ENCODE measurements at regions not wholly inside any gene's neighbourhood (a gene's known extent, or its start where the extent isn't known, plus 50 kb on each side); places are given as distances from the start of the nearest gene placed in this dataset.
"Not testable (repeated sequence)": the region's sequence is repeated elsewhere in the genome, so short reads cannot be mapped to it uniquely, and the experiment has no call there.

DNA sequence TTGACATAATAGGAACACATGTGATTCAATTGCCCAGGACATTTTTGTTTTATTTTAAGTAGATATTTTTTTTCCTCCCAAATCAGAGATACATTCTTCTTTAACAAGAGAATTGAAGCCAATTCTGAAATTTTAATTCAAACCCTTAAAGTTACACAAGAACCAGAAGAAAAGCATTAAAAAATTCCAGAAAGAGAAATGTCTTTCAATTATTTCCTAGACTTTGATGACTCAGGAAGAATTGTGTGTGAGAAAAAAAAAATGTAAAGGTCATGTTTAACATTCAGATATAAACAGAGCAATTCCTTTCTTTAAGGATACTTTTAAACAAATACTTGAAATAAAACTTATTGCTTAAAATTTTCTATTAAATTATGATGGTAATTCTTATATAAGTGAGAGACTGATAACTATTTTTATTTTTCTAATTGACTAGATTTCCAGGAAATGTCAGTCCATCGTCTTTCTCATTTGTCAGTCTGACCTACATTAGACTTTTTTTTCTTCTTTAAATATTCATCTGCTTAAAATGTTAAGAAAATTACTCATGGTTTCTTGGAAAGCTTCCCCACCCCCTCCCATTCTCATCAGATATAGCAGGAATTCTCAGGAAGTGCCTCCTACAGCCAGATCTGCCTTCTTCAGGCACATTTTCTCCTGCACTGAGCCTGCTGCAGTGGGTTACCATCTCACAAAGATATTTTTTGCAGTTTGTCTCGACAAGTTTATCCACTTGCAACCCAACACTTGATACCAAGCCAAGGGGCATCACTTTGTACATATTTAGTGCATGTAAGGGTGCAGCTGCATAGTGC lies 261.8 kb upstream of the CBLB start:
- TF ChIP-seq, protein P1, sequence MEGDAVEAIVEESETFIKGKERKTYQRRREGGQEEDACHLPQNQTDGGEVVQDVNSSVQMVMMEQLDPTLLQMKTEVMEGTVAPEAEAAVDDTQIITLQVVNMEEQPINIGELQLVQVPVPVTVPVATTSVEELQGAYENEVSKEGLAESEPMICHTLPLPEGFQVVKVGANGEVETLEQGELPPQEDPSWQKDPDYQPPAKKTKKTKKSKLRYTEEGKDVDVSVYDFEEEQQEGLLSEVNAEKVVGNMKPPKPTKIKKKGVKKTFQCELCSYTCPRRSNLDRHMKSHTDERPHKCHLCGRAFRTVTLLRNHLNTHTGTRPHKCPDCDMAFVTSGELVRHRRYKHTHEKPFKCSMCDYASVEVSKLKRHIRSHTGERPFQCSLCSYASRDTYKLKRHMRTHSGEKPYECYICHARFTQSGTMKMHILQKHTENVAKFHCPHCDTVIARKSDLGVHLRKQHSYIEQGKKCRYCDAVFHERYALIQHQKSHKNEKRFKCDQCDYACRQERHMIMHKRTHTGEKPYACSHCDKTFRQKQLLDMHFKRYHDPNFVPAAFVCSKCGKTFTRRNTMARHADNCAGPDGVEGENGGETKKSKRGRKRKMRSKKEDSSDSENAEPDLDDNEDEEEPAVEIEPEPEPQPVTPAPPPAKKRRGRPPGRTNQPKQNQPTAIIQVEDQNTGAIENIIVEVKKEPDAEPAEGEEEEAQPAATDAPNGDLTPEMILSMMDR (IDR thresholded peaks at IDR 0.05; ENCODE audit: low read depth, low read length): no peak
- peak; percentile 52 for DNase-seq (ENCODE audit: extremely low read depth, low read depth)

DNA sequence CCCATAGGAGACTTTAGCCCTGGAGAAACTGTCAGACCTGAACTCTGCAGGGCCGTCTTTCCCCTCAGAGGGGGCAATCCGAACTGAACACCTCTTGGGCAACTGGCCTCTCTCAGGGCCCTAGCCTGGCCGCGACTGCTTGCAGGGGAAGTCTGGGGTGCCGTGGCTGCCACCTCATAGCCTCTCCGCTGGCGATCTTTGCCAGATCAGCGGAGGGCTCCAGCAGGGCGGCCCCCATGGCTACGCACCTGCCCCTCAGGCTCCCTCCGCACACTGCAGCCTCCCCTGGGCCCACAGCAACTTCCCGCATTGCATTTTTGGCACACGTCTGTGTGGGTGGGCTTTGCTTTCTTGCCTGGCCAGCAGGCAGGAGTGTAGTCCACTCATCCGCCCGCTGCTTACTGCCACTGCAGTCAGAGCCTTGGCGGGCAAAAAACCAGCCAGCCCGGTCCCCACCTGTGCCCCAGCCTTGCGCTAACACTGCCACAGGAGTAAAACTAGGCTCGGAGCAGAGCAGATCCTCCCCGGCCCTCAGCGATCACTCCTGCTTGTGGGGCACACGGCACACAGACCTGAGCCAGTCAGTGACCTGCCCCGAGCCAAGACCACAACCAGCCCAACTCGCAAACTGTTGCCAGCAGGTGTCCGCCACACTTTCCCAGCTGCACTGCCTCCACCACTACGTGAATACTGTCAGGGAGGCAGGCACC lies 266.8 kb upstream of the CBLB start:
- no peak for DNase-seq (ENCODE audit: extremely low read depth, low read depth)
- TF ChIP-seq, protein P1 (IDR thresholded peaks at IDR 0.05; ENCODE audit: low read depth, low read length): no peak

DNA sequence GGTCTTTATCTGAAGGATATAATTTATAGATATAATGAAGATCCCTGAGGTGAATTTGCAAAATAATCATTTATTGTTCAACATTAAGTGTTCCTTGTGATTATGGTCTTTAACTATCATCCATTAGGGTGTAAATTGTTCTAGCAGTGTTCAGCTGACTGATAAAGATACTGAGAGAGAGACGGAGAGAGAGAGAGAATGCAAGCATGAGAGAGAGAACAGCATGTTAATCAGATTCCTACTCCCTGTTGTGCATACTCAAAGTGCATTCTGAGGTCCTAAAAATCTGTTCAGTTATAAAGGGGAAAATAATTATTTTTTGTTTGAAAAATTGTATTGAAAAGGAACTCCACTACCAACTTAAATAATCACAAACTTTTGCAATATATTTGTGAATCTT lies 271.0 kb upstream of the CBLB start:
- TF ChIP-seq, protein P1 (IDR thresholded peaks at IDR 0.05; ENCODE audit: low read depth, low read length): no peak

DNA sequence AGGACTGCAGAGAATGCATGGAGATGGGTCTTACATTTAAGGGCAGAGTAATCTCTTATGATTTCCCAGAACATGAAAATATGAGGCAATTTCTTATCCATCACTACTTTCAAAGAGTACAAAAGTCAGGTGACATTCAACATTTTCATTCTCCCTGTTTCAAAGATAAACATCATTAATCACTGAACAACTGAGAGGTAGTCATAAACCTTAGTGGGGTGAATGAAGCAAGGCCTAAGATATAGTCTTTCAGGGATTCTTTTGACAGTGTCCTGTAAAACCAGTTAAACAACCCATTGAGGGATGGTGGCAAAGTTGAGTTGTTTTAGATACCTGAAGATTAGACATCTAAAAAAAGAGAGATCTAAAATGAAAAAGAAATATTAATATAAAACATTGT lies 271.6 kb upstream of the CBLB start:
- DNase-seq (ENCODE audit: extremely low read depth, low read depth): no peak
- TF ChIP-seq, protein P1 (IDR thresholded peaks at IDR 0.05; ENCODE audit: low read depth, low read length): no peak

More for the DNA sequence above, 271.0 kb upstream of the CBLB start:
- no peak for DNase-seq (ENCODE audit: extremely low read depth, low read depth)

DNA sequence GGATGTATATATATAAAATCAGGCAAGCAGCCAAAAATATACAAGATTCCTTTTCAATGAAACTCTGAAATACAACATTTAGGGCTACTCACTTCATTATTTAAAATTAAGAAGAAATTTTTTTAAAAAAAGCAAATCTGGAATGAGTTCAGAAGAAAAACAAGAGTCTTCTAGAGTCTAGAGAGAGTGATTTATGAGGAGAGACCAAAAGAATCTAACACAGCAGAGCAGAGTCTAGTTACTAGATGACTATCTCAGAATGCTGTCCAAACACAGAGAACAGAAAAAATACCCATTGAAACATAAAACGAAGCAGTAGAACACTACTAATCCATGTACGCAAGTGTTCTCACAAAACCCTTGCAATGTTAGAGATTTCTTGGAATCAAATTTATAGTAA lies 275.2 kb upstream of the CBLB start:
- DNase-seq (ENCODE audit: extremely low read depth, low read depth): no peak
- TF ChIP-seq, protein P1 (IDR thresholded peaks at IDR 0.05; ENCODE audit: low read depth, low read length): no peak

DNA sequence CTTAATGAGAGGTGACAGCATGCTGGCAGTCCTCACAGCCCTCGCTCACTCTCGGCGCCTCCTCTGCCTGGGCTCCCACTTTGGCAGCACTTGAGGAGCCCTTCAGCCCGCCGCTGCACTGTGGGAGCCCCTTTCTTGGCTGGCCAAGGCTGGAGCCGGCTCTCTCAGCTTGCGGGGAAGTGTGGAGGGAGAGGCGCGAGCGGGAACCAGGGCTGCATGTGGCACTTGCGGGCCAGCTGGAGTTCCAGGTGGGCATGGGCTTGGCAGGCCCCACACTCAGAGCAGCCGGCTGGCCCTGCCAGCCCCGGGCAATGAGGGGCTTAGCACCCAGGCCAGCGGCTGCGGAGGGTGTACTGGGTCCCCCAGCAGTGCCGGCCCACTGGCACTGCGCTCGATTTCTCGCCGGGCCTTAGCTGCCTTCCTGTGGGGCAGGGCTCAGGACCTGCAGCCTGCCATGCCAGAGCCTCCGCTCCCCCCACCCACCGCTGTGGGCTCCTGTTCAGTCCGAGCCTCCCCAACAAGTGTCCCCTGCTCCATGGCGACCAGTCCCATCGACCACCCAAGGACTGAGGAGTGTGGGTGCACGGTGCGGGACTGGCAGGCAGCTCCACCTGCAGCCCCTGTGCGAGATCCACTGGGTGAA lies 279.7 kb upstream of the CBLB start:
- DNase-seq (ENCODE audit: extremely low read depth, low read depth): not testable (repeated sequence)

DNA sequence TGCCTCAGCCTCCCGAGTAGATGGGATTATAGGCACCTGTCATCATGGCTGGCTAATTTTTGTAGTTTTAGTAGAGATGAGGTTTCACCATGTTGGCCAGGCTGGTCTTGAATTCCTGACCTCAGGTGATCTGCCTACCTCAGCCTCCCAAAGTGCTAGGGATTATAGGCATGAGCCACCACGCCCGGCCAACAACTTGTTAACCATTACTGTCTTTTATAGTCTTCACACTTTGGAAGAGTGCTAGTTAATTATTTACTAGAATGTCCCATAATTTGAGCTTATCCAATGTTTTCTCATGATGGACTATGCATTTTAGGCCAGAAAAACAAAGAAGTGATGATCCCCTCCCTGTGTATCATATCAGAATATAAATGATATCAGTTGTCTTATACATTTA lies 288.6 kb upstream of the CBLB start:
- no peak for DNase-seq (ENCODE audit: extremely low read depth, low read depth)
- TF ChIP-seq, protein P1 (IDR thresholded peaks at IDR 0.05; ENCODE audit: low read depth, low read length): no peak
